ENCODE measurements at regions not wholly inside any gene's neighbourhood (a gene's known extent, or its start where the extent isn't known, plus 50 kb on each side); places are given as distances from the start of the nearest gene placed in this dataset.

DNA sequence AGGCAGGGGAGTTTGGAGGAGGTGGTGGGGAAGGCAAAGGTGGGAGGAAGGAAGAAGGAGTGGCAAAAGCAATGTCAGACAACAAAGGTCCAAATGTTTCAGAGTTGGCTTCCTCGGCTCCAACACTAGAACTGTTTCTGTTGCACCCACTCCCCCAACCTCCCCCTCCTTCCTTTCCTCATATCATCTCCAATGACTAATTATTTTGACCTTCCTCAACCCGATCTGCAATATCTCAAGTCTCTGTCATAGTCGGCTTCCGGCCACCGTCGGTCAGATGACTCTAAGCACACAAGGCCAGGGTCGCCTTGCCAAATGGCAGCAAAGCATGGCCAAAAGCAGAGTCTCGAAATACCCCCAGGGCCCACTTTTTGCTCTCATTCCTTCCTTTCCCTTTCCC is 637.0 kb upstream of the TBX3 start:
- no peak for DNase-seq (ENCODE audit: low read depth, low spot score)
- no peak overlapping the region for H3K4me3 ChIP-seq (ENCODE audit: low read depth, low read length)
- TF ChIP-seq, protein P1, sequence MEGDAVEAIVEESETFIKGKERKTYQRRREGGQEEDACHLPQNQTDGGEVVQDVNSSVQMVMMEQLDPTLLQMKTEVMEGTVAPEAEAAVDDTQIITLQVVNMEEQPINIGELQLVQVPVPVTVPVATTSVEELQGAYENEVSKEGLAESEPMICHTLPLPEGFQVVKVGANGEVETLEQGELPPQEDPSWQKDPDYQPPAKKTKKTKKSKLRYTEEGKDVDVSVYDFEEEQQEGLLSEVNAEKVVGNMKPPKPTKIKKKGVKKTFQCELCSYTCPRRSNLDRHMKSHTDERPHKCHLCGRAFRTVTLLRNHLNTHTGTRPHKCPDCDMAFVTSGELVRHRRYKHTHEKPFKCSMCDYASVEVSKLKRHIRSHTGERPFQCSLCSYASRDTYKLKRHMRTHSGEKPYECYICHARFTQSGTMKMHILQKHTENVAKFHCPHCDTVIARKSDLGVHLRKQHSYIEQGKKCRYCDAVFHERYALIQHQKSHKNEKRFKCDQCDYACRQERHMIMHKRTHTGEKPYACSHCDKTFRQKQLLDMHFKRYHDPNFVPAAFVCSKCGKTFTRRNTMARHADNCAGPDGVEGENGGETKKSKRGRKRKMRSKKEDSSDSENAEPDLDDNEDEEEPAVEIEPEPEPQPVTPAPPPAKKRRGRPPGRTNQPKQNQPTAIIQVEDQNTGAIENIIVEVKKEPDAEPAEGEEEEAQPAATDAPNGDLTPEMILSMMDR (IDR thresholded peaks at IDR 0.05; ENCODE audit: low read depth, low read length): no peak
- in situ Hi-C loops (cut with HindIII; ENCODE audit: low sequenced_read_pairs): no loop called here

DNA sequence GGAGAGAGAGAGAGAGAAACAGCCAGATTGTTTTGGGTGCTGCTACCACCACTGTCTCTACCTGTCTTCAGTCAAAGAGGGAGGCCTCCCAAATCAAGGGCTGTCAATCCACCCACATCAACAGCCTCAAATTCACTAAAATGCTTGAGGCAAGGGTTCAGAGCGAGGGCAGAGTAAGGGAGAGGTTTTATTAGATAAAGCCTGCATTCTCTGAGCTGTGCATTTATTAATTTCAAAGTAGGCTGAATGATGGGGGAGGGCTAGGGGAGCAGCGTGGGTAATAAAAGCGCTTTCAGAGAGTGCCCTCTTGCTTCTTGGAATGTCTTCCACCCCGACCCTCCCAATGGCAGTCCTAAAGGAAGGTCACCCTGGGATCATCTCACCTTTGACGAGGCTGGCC is 636.5 kb upstream of the TBX3 start:
- H3K4me3 ChIP-seq (ENCODE audit: low read depth, low read length): no peak overlapping the region
- TF ChIP-seq, protein P1 (IDR thresholded peaks at IDR 0.05; ENCODE audit: low read depth, low read length): no peak
- in situ Hi-C loops (cut with HindIII; ENCODE audit: low sequenced_read_pairs): no loop called here
- no peak for DNase-seq (ENCODE audit: low read depth, low spot score)

DNA sequence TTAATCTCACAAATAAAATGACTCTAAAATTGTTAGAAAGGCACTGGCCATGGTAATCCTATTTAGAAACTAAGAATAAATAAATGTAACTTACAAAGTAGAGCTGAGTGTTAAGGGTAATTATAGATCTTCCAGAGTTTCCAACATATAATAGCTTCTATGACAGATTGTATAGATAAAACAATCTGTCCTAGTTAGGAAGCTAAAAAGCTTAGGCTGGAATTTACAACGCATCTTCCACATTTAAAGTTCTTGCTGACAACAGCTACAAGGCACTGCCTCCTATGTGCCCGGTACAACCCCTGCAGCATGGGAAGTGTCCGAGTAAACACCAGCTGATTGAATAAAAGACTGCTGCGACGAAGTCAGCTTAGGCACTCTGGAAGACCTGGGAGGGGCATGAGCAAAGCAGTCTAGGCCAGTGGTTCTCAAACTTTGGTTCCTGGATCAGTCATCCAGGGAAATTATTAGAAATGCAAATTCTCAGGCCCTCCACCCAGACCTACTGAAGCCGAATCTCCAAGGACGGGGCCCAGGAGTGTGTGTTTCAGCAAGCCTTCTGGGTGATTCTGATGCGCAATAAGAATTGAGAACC is 635.6 kb upstream of the TBX3 start:
- TF ChIP-seq, protein P1 (IDR thresholded peaks at IDR 0.05; ENCODE audit: low read depth, low read length): no peak
- in situ Hi-C loops (cut with HindIII; ENCODE audit: low sequenced_read_pairs): no loop called here
- no peak for DNase-seq (ENCODE audit: low read depth, low spot score)
- H3K4me3 ChIP-seq (ENCODE audit: low read depth, low read length): no peak overlapping the region

DNA sequence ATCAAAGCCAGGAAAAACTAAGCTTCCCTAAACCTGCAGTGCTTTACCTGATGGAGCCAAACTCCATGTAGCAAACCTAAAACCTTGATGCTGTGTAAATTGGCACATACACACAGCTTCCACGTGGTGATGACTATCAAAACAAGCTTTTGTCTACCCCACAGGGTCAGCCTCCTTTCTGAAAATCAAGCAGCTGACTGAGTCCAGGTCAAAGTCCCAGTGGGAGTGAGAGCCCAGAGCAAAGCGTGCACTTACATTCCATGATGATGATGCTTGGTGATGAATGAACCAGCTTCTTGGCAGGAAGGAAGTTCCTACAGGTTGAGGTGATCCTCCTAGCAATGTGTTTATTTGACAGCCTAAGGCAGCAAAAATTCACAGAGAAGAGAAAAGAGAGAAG is 630.0 kb upstream of the TBX3 start:
- in situ Hi-C loops (cut with HindIII; ENCODE audit: low sequenced_read_pairs): no loop called here
- H3K4me3 ChIP-seq (ENCODE audit: low read depth, low read length): no peak overlapping the region
- TF ChIP-seq, protein P1 (IDR thresholded peaks at IDR 0.05; ENCODE audit: low read depth, low read length): no peak
- DNase-seq (ENCODE audit: low read depth, low spot score): peak; percentile 88

DNA sequence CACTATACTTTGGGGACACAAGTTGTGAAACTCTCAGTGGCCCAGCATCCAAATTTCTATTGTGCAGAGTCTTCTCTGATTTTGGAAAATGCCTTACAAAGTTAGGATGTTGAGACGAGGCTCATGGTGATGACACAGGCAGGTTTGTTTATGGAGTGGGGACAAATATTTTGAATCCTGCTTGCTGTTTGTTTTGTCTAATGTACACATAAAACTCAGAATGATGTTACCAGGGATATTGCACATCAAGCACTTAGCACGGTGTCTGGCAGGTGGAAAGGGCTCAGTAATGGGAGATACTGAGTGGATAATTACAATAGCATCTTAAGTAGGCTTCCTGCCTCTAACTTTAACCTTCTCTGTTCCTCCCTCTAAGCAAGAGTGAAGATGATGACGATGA is 628.9 kb upstream of the TBX3 start:
- no peak overlapping the region for H3K4me3 ChIP-seq (ENCODE audit: low read depth, low read length)
- TF ChIP-seq, protein P1 (IDR thresholded peaks at IDR 0.05; ENCODE audit: low read depth, low read length): no peak
- in situ Hi-C loops (cut with HindIII; ENCODE audit: low sequenced_read_pairs): no loop called here
- DNase-seq (ENCODE audit: low read depth, low spot score): no peak

DNA sequence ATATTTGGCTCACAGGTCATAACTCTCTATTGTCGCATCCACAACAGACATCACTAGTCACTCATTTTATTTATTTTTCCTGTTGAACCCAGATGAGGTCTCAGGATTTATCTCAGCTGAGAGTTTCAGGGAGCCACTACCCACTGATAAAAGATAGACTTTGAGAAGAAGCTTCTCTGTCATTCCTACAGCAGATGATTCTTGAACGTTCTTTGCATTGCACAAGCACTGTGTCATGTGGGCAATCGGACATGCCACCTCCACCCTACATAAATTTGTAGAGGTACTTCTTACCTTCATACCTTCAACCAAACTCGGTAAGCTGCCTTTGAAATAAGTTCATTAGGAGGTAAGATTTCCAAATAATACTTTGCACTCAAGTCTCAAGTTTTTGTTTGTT is 627.9 kb upstream of the TBX3 start:
- in situ Hi-C loops (cut with HindIII; ENCODE audit: low sequenced_read_pairs): no loop called here
- no peak overlapping the region for H3K4me3 ChIP-seq (ENCODE audit: low read depth, low read length)
- no peak for DNase-seq (ENCODE audit: low read depth, low spot score)
- TF ChIP-seq, protein P1 (IDR thresholded peaks at IDR 0.05; ENCODE audit: low read depth, low read length): no peak

DNA sequence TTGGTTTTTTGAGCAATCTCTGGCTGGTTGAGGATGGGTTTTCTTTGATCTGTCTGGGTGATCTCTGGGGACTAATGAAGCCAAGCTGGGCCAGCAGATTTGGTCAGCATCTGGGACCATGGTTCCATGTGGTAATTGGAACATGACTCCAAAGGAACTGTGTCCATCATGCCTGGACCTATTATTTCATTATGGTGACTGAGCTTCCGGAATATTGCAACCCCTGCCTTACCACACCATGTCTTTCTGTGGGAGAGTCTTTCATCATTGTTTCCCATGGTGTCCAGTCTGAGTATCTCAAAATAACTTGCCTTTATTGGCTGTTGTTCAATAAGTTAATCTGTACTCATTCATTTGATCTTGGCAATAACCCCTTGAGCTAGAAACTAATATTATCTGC is 624.9 kb upstream of the TBX3 start:
- TF ChIP-seq, protein P1 (IDR thresholded peaks at IDR 0.05; ENCODE audit: low read depth, low read length): no peak
- DNase-seq (ENCODE audit: low read depth, low spot score): no peak
- in situ Hi-C loops (cut with HindIII; ENCODE audit: low sequenced_read_pairs): no loop called here
- H3K4me3 ChIP-seq (ENCODE audit: low read depth, low read length): no peak overlapping the region

Data from astrocyte of the spinal cord (primary cell).